Chondrocyte (in vitro differentiated cells): ENCODE measurements at regions not wholly inside any gene's neighbourhood (a gene's known extent, or its start where the extent isn't known, plus 50 kb on each side); places are given as distances from the start of the nearest gene placed in this dataset.

ENCODE experiments used
- DNase-seq: peaks from one replicate; pipeline ENCODE4 v3.0.0; 2021; ENCODE audit warnings: mixed read lengths, low spot score
- H3K27ac Mint-ChIP-seq: one replicate; pipeline ENCODE4 v1.8.0; 2021; ENCODE audit warnings: mild to moderate bottlenecking, moderate library complexity, mixed read lengths; ENCODE audit not compliant: unreplicated experiment
- H3K27me3 Mint-ChIP-seq: 2 replicates; pipeline ENCODE4 v1.8.0; 2021; ENCODE audit warnings: low read depth, mixed read lengths
- H3K36me3 Mint-ChIP-seq: 2 replicates; pipeline ENCODE4 v1.8.0; 2021; ENCODE audit warnings: low read depth, mixed read lengths
- H3K4me1 Mint-ChIP-seq: 2 replicates; pipeline ENCODE4 v1.8.0; 2021; ENCODE audit warnings: low read depth, mild to moderate bottlenecking, mixed read lengths
- H3K4me3 Mint-ChIP-seq: one replicate; pipeline ENCODE4 v1.8.0; 2021; ENCODE audit warnings: mild to moderate bottlenecking, moderate library complexity, mixed read lengths; ENCODE audit not compliant: unreplicated experiment
- H3K9me3 Mint-ChIP-seq: 2 replicates; pipeline ENCODE4 v1.8.0; 2021; ENCODE audit warnings: low read depth, mixed read lengths
- CTCF ChIP-seq: fragments of 200-600 bp; sonication (generic); IDR thresholded peaks from 2 replicates; pipeline ENCODE4 v1.5.0; 2021; ENCODE audit warnings: antibody characterized with exemption, mild to moderate bottlenecking, moderate library complexity

GRCh38 chr4:173475751-173476150, 54.3 kb downstream of the HAND2 start:
- TF ChIP-seq CTCF, result no peak
- no peaks in the 10 kb centered on the region for H3K36me3 Mint-ChIP-seq
- H3K9me3 Mint-ChIP-seq, result no peaks in the 10 kb centered on the region
- H3K27me3 Mint-ChIP-seq, result no peaks in the 10 kb centered on the region
- no peak overlapping the region for H3K4me3 Mint-ChIP-seq
- DNase-seq, result no peak
- H3K4me1 Mint-ChIP-seq, result peaks cover 26% of the 10 kb centered on the region
- H3K27ac Mint-ChIP-seq, result no peak overlapping the region

- H3K36me3 Mint-ChIP-seq, result peaks cover 3% of the 10 kb centered on the region
- no peak for TF ChIP-seq CTCF
- peaks cover 13% of the 10 kb centered on the region for H3K4me1 Mint-ChIP-seq
- H3K27ac Mint-ChIP-seq, result no peak overlapping the region
- H3K27me3 Mint-ChIP-seq, result no peaks in the 10 kb centered on the region
- no peak overlapping the region for H3K4me3 Mint-ChIP-seq
- no peak for DNase-seq
- no peaks in the 10 kb centered on the region for H3K9me3 Mint-ChIP-seq
Observed at GRCh38 chr4:173469622-173470021, 60.4 kb downstream of the HAND2 start.

- Mint-ChIP-seq H3K4me3 (no peak overlapping the region), H3K9me3 (no peaks in the 10 kb centered on the region), H3K4me1 (peaks cover 22% of the 10 kb centered on the region), H3K27ac (no peak overlapping the region), H3K27me3 (no peaks in the 10 kb centered on the region), H3K36me3 (peaks cover 3% of the 10 kb centered on the region)
- DNase-seq, result no peak
- no peak for TF ChIP-seq CTCF
Observed at GRCh38 chr4:173468314-173468713, 61.7 kb downstream of the HAND2 start.

- Mint-ChIP-seq H3K4me3 (peak overlapping the region; percentile 4), H3K27ac (peak overlapping the region; percentile 37), H3K9me3 (no peaks in the 10 kb centered on the region), H3K4me1 (peaks cover 27% of the 10 kb centered on the region), H3K27me3 (no peaks in the 10 kb centered on the region), H3K36me3 (peaks cover 3% of the 10 kb centered on the region)
- TF ChIP-seq CTCF, result no peak
- no peak for DNase-seq
Observed at GRCh38 chr4:173466101-173466500, 63.9 kb downstream of the HAND2 start.

- Mint-ChIP-seq H3K4me1 (peaks cover 27% of the 10 kb centered on the region), H3K27me3 (no peaks in the 10 kb centered on the region)
Observed at GRCh38 chr4:173464481-173464880, 65.5 kb downstream of the HAND2 start.

More at GRCh38 chr4:173464481-173464880, 65.5 kb downstream of the HAND2 start:
- no peak for TF ChIP-seq CTCF
- H3K36me3 Mint-ChIP-seq, result no peaks in the 10 kb centered on the region
- peak overlapping the region; percentile 5 for H3K27ac Mint-ChIP-seq
- H3K4me3 Mint-ChIP-seq, result no peak overlapping the region
- no peaks in the 10 kb centered on the region for H3K9me3 Mint-ChIP-seq
- no peak for DNase-seq
